Trophoblast cell (in vitro differentiated cells and primary cell): ENCODE measurements at regions not wholly inside any gene's neighbourhood (a gene's known extent, or its start where the extent isn't known, plus 50 kb on each side); places are given as distances from the start of the nearest gene placed in this dataset.

Source experiments
- DNase-seq, 2 donors: peaks; one replicate each; pipeline ENCODE4 v3.0.0-alpha.2; 2016
- H2AFZ ChIP-seq: 2 replicates; pipeline ENCODE4 v1.6.1; 2013; ENCODE audit warnings: low read length, moderate library complexity, mild to moderate bottlenecking; ENCODE audit not compliant: insufficient read depth, poor library complexity
- H2AK5ac ChIP-seq: 2 replicates; pipeline ENCODE4 v1.6.1; 2013; ENCODE audit warnings: mild to moderate bottlenecking, low read length
- H2BK120ac ChIP-seq: 2 replicates; pipeline ENCODE4 v1.6.1; 2013; ENCODE audit warnings: low read length, mild to moderate bottlenecking, moderate library complexity; ENCODE audit not compliant: insufficient read depth, poor library complexity
- H2BK12ac ChIP-seq: 2 replicates; pipeline ENCODE4 v1.6.1; 2013; ENCODE audit warnings: mild to moderate bottlenecking, low read length, moderate library complexity
- H2BK5ac ChIP-seq: 2 replicates; pipeline ENCODE4 v1.6.1; 2013; ENCODE audit warnings: low read length, low read depth, moderate library complexity, mild to moderate bottlenecking; ENCODE audit not compliant: poor library complexity
- H3K14ac ChIP-seq: 2 replicates; pipeline ENCODE4 v1.6.1; 2013; ENCODE audit warnings: mild to moderate bottlenecking, low read length
- H3K18ac ChIP-seq: 2 replicates; pipeline ENCODE4 v1.6.1; 2013; ENCODE audit warnings: mild to moderate bottlenecking, low read length
- H3K23ac ChIP-seq: 2 replicates; pipeline ENCODE4 v1.6.1; 2013; ENCODE audit warnings: low read length
- H3K27ac ChIP-seq: 2 replicates; pipeline ENCODE4 v1.5.1; 2013; ENCODE audit warnings: low read depth, mild to moderate bottlenecking, inconsistent platforms, low read length, moderate library complexity
- H3K27me3 ChIP-seq: 2 replicates; pipeline ENCODE4 v1.6.1; 2013; ENCODE audit warnings: inconsistent platforms, mild to moderate bottlenecking, low read length, moderate library complexity; ENCODE audit not compliant: insufficient read depth
- H3K36me3 ChIP-seq, 2 experiments: 1 replicate in 1 of 2; 2 replicates in 1 of 2; pipeline ENCODE4 v1.6.1; 2013; ENCODE audit warnings: low read length in 2 of 2, mild to moderate bottlenecking in 2 of 2, moderate library complexity in 1 of 2; ENCODE audit not compliant: insufficient read depth in 2 of 2, control insufficient read depth in 1 of 2
- H3K4ac ChIP-seq: 2 replicates; pipeline ENCODE4 v1.6.1; 2013; ENCODE audit warnings: low read depth, mild to moderate bottlenecking, low read length, moderate library complexity
- H3K4me1 ChIP-seq, 2 experiments: 1 replicate in 1 of 2; 2 replicates in 1 of 2; pipeline ENCODE4 v1.6.1; 2013; ENCODE audit warnings: low read length in 2 of 2, mild to moderate bottlenecking in 2 of 2, moderate library complexity in 1 of 2; ENCODE audit not compliant: insufficient read depth in 2 of 2, control insufficient read depth in 1 of 2
- H3K4me2 ChIP-seq: 2 replicates; pipeline ENCODE4 v1.6.1; 2013; ENCODE audit warnings: inconsistent platforms, mild to moderate bottlenecking, low read length, moderate library complexity
- H3K4me3 ChIP-seq: 2 replicates; pipeline ENCODE4 v1.5.1; 2013; ENCODE audit warnings: mild to moderate bottlenecking, low read depth, low read length, inconsistent platforms
- H3K79me1 ChIP-seq: one replicate; pipeline ENCODE4 v1.6.1; 2013; ENCODE audit warnings: low read length
- H3K79me2 ChIP-seq: 2 replicates; pipeline ENCODE4 v1.6.1; 2013; ENCODE audit warnings: low read length, mild to moderate bottlenecking; ENCODE audit not compliant: control insufficient read depth, insufficient read depth, poor library complexity
- H3K9ac ChIP-seq: 2 replicates; pipeline ENCODE4 v1.6.1; 2013; ENCODE audit warnings: mild to moderate bottlenecking, low read length
- H3K9me3 ChIP-seq: 2 replicates; pipeline ENCODE4 v1.6.1; 2013; ENCODE audit warnings: low read depth, mild to moderate bottlenecking, control low read depth, inconsistent platforms, low read length; ENCODE audit not compliant: insufficient read depth
- H4K12ac ChIP-seq: 2 replicates; pipeline ENCODE4 v1.6.1; 2013; ENCODE audit warnings: low read depth, mild to moderate bottlenecking, low read length, moderate library complexity
- H4K8ac ChIP-seq: 2 replicates; pipeline ENCODE4 v1.6.1; 2013; ENCODE audit warnings: low read depth, mild to moderate bottlenecking, low read length, moderate library complexity
- H4K91ac ChIP-seq: one replicate; pipeline ENCODE4 v1.6.1; 2013; ENCODE audit warnings: low read depth, mild to moderate bottlenecking, low read length, moderate library complexity
- WGBS: extraction: QIAGEN DNeasy Blood & Tissue Kit; methylation state at CpG from one replicate; pipeline ENCODE4 v1.1.7; 2013; ENCODE audit warnings: missing lambda C conversion rate; ENCODE audit not compliant: insufficient read length, insufficient coverage; ENCODE audit errors: extremely low coverage; 5-methylcytosine and 5-hydroxymethylcytosine counted together

- H3K9ac ChIP-seq, result no peak overlapping the region
- no peak overlapping the region for H3K4me3 ChIP-seq
- no peak overlapping the region for H3K18ac ChIP-seq
- H4K91ac ChIP-seq, result no peak overlapping the region
- no peak overlapping the region for H3K4me2 ChIP-seq
- no peaks in the 10 kb centered on the region for H3K4me1 ChIP-seq
- DNase-seq, result peak; percentile 56 to 69
- no peak overlapping the region for H2BK12ac ChIP-seq
- WGBS, result no CpG with 5 or more reads among the region's 2 CpGs
- H3K14ac ChIP-seq, result no peak overlapping the region
- H3K79me2 ChIP-seq, result no peaks in the 10 kb centered on the region
- H2BK5ac ChIP-seq, result no peak overlapping the region
- no peak overlapping the region for H4K12ac ChIP-seq
- H3K79me1 ChIP-seq, result no peaks in the 10 kb centered on the region
- no peak overlapping the region for H3K27ac ChIP-seq
- no peak overlapping the region for H2AFZ ChIP-seq
- H2AK5ac ChIP-seq, result no peak overlapping the region
- no peak overlapping the region for H3K23ac ChIP-seq
- H2BK120ac ChIP-seq, result no peak overlapping the region
- H4K8ac ChIP-seq, result no peak overlapping the region
- H3K27me3 ChIP-seq, result no peaks in the 10 kb centered on the region
- H3K36me3 ChIP-seq, result no peaks in the 10 kb centered on the region
- no peak overlapping the region for H3K4ac ChIP-seq
- H3K9me3 ChIP-seq, result no peaks in the 10 kb centered on the region
These were observed 68.5 kb downstream of the TMCO5A start for GRCh38 chr15:38002883-38003477.

DNA sequence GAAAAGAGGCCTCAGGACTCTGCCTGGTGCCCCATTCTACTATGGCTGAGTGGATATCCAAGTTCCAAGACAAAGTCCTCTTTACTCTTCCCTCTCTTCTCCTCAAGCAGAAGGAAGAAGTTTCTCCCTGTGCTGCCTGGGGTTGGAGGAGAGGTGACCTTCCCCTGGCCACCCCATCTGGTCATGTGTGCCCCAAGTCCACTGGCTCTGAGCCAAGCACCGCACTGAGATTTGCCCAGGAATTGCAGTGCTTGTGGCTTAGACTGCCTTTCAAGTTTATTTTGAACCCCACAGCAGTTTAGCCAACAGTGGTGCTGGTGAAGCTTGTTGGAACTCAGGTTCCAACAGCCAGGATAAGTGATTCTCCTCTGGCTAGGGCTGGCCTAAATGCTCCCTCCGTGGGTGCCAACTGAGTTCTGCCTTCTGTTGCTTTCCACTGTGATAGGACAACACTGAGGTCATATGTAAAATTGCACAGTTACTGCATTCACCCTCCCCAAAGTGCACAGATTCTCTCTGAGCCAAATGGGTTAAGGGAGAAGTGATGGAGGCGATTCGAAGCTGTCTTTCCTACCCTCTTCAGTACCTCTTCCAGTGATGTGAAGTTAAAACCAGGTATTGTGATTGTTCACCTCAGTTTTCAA lies 69.9 kb downstream of the TMCO5A start:
- Histone ChIP-seq H3K27ac (no peak overlapping the region), H3K9me3 (no peaks in the 10 kb centered on the region), H3K36me3 (no peaks in the 10 kb centered on the region), H2BK120ac (no peak overlapping the region), H2AFZ (no peak overlapping the region), H2BK12ac (no peak overlapping the region), H3K79me2 (no peaks in the 10 kb centered on the region), H3K9ac (no peak overlapping the region), H3K4ac (no peak overlapping the region), H3K4me1 (no peaks in the 10 kb centered on the region), H3K23ac (no peak overlapping the region), H3K27me3 (no peaks in the 10 kb centered on the region), H4K8ac (no peak overlapping the region), H3K14ac (no peak overlapping the region), H4K91ac (no peak overlapping the region), H2BK5ac (no peak overlapping the region), H2AK5ac (no peak overlapping the region), H3K4me2 (no peak overlapping the region), H3K18ac (no peak overlapping the region), H3K79me1 (no peaks in the 10 kb centered on the region), H3K4me3 (no peak overlapping the region), H4K12ac (no peak overlapping the region)
- DNase-seq, result no peak
- no CpG with 5 or more reads among the region's 4 CpGs for WGBS

DNA sequence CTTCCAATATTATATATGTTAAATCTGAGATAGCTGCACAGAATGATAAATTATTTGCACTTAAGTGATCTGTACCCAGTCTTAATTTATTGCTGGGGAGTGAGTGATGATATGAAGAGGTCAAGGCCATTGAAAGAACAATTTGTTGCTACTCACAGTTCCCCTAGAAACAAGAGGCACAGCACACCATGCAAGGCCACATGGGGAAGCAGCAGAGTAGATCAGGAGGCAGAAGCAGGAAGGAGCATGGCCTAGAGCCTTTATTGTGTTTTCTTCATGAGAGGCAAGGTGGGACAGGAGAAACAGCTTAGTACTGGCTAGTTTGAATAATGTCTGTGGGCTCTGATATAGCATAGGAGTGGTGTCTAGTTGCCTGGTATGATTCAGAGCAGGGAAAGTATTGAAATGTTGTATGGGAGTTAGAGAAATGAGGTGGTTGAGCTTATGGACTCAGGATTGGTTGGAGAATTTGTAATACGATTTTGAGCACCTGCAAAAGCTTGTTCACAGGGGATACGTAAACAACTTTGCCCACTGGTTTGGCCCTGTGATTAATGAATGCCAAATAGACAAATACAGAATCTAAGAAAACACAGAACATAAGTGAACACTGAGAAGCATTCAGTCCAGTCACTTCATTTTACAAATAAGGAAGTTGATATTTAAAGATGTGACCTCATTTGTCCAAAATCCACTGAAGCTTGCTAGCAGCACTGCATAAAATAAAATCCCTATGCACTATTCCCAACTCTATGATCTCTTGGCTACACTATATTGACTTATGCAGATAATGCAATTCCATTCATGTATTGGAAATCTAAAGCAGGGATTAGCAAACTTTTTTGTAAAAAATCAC lies 71.7 kb downstream of the TMCO5A start:
- no peak overlapping the region for H3K4me3 ChIP-seq
- no peak overlapping the region for H3K4me2 ChIP-seq
- no peaks in the 10 kb centered on the region for H3K27me3 ChIP-seq
- H3K36me3 ChIP-seq, result no peaks in the 10 kb centered on the region
- H3K18ac ChIP-seq, result no peak overlapping the region
- no peaks in the 10 kb centered on the region for H3K4me1 ChIP-seq
- H3K4ac ChIP-seq, result no peak overlapping the region
- H3K27ac ChIP-seq, result no peak overlapping the region
- H2BK12ac ChIP-seq, result no peak overlapping the region
- no peak for DNase-seq
- H3K9me3 ChIP-seq, result no peaks in the 10 kb centered on the region
- no peak overlapping the region for H2AK5ac ChIP-seq
- no peak overlapping the region for H2BK5ac ChIP-seq
- H3K79me2 ChIP-seq, result no peaks in the 10 kb centered on the region
- H4K12ac ChIP-seq, result no peak overlapping the region
- no peak overlapping the region for H2BK120ac ChIP-seq
- WGBS, result no CpG with 5 or more reads among the region's 2 CpGs
- no peak overlapping the region for H4K8ac ChIP-seq
- H3K79me1 ChIP-seq, result no peaks in the 10 kb centered on the region
- H2AFZ ChIP-seq, result no peak overlapping the region
- H4K91ac ChIP-seq, result no peak overlapping the region
- H3K14ac ChIP-seq, result no peak overlapping the region
- H3K23ac ChIP-seq, result no peak overlapping the region
- H3K9ac ChIP-seq, result no peak overlapping the region

DNA sequence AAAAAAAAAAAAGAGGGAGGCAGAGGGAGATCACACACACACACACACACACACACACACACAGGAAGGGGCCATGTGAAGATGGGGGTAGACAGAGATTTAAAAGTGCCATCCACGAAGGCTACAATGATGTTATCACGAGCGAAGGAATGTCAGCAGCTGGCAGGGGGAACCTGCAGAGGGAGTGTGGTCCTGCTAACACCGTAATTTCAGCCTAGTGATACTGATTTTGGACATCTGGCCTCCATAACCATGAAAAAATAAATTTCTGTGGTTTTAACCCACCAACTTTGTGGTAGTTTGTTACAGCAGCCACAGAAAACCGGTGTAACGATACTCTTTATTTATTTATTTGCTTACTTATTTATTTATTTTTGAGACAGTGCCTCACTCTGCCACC lies 76.0 kb downstream of the TMCO5A start:
- Histone ChIP-seq H4K8ac (no peak overlapping the region), H3K18ac (no peak overlapping the region), H2AFZ (no peak overlapping the region), H4K12ac (no peak overlapping the region), H2BK5ac (no peak overlapping the region), H3K27ac (no peak overlapping the region), H3K79me1 (no peaks in the 10 kb centered on the region), H4K91ac (no peak overlapping the region), H3K79me2 (no peaks in the 10 kb centered on the region), H3K4me2 (no peak overlapping the region), H3K36me3 (no peaks in the 10 kb centered on the region), H3K9ac (no peak overlapping the region), H3K4me1 (peaks cover 0 to 4% of the 10 kb centered on the region in 2 experiments), H2AK5ac (no peak overlapping the region), H2BK120ac (no peak overlapping the region), H3K23ac (no peak overlapping the region), H3K9me3 (no peaks in the 10 kb centered on the region), H3K14ac (no peak overlapping the region), H3K4me3 (no peak overlapping the region), H3K27me3 (no peaks in the 10 kb centered on the region), H3K4ac (no peak overlapping the region), H2BK12ac (no peak overlapping the region)
- DNase-seq, result peak in 1 of 2 donors; percentile 42
- WGBS, result no CpG with 5 or more reads among the region's 6 CpGs
